Forelimb muscle (tissue), 1 donor: ENCODE measurements at regions not wholly inside any gene's neighbourhood (a gene's known extent, or its start where the extent isn't known, plus 50 kb on each side); places are given as distances from the start of the nearest gene placed in this dataset.

Experiments
- DNase-seq: peaks from one replicate; pipeline ENCODE4 v3.0.0-alpha.2; 2013; ENCODE audit warnings: low read depth

- no peak for DNase-seq
These were observed 410.9 kb upstream of the JARID2 start for GRCh38 chr6:14834851-14835530.

GRCh38 chr6:14837435-14837834 lies 408.4 kb upstream of the JARID2 start:
- DNase-seq = no peak

- DNase-seq = no peak
These were observed 407.7 kb upstream of the JARID2 start for GRCh38 chr6:14838133-14838583.

- DNase-seq = no peak
These were observed 403.9 kb upstream of the JARID2 start for GRCh38 chr6:14841901-14842421.

GRCh38 chr6:14844411-14844810 lies 401.5 kb upstream of the JARID2 start:
- no peak for DNase-seq

GRCh38 chr6:14848019-14848418 lies 397.9 kb upstream of the JARID2 start:
- no peak for DNase-seq

- no peak for DNase-seq
These were observed 396.7 kb upstream of the JARID2 start for GRCh38 chr6:14849185-14849584.

- no peak for DNase-seq
These were observed 394.6 kb upstream of the JARID2 start for GRCh38 chr6:14851281-14851680.

- no peak for DNase-seq
These were observed 393.5 kb upstream of the JARID2 start for GRCh38 chr6:14852375-14852774.

- no peak for DNase-seq
These were observed 389.7 kb upstream of the JARID2 start for GRCh38 chr6:14856177-14856576.

- no peak for DNase-seq
These were observed 388.9 kb upstream of the JARID2 start for GRCh38 chr6:14857001-14857400.

GRCh38 chr6:14857501-14857900 lies 388.4 kb upstream of the JARID2 start:
- DNase-seq = no peak

GRCh38 chr6:14858808-14859207 lies 387.1 kb upstream of the JARID2 start:
- no peak for DNase-seq

- DNase-seq = no peak
These were observed 385.1 kb upstream of the JARID2 start for GRCh38 chr6:14860774-14861173.

- no peak for DNase-seq
These were observed 384.4 kb upstream of the JARID2 start for GRCh38 chr6:14861491-14861943.

GRCh38 chr6:14862845-14863244 lies 383.0 kb upstream of the JARID2 start:
- DNase-seq = no peak

GRCh38 chr6:14863902-14864850 lies 381.7 kb upstream of the JARID2 start:
- DNase-seq = no peak

GRCh38 chr6:14865531-14866100 lies 380.3 kb upstream of the JARID2 start:
- DNase-seq = no peak

- DNase-seq = no peak
These were observed 378.1 kb upstream of the JARID2 start for GRCh38 chr6:14867802-14868201.

- no peak for DNase-seq
These were observed 374.6 kb upstream of the JARID2 start for GRCh38 chr6:14871221-14871620.

- no peak for DNase-seq
These were observed 372.8 kb upstream of the JARID2 start for GRCh38 chr6:14873101-14873500.

GRCh38 chr6:14873781-14874441 lies 372.0 kb upstream of the JARID2 start:
- no peak for DNase-seq
